ENCODE measurements at regions not wholly inside any gene's neighbourhood (a gene's known extent, or its start where the extent isn't known, plus 50 kb on each side); places are given as distances from the start of the nearest gene placed in this dataset.

DNA sequence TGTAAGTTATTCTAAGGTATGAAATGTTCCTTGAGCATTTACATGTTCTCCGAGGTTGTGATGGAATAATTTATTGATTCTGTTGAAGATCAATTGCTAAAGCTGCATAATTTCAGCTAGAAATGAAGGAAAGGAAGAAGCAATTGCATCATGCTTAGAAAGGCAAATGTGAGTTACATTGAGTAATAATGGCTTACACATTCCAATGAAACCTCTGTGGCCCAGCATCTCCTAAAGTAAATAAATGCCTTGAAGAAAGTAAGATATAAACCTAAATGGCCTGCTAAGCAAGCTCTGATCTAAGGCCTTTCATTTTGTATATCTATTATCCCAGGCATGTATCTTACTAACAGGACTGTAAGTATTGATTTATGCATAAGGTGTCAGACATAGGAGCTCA, 677.3 kb upstream of the RGMB start:
- no peak overlapping the region for H3K4me3 ChIP-seq (replicated peaks; ENCODE audit: insufficient read depth, low read length)
- DNase-seq (ENCODE audit: low read depth in 1 of 2, low spot score in 1 of 2), result no peak
- no peak overlapping the region for H3K27ac ChIP-seq (replicated peaks)
- no peaks in the 10 kb centered on the region for H3K27me3 ChIP-seq (ENCODE audit: insufficient read depth, poor library complexity, severe bottlenecking)
- TF ChIP-seq SPI1 (IDR thresholded peaks at IDR 0.05; ENCODE audit: borderline replicate concordance, low read depth) (no peak), GABPA (IDR thresholded peaks at IDR 0.05; ENCODE audit: low read depth) (no peak), POLR2AphosphoS5 (IDR thresholded peaks at IDR 0.05; ENCODE audit: low read depth) (no peak), REST (IDR thresholded peaks at IDR 0.05; ENCODE audit: insufficient replicate concordance, low read depth) (no peak)

DNA sequence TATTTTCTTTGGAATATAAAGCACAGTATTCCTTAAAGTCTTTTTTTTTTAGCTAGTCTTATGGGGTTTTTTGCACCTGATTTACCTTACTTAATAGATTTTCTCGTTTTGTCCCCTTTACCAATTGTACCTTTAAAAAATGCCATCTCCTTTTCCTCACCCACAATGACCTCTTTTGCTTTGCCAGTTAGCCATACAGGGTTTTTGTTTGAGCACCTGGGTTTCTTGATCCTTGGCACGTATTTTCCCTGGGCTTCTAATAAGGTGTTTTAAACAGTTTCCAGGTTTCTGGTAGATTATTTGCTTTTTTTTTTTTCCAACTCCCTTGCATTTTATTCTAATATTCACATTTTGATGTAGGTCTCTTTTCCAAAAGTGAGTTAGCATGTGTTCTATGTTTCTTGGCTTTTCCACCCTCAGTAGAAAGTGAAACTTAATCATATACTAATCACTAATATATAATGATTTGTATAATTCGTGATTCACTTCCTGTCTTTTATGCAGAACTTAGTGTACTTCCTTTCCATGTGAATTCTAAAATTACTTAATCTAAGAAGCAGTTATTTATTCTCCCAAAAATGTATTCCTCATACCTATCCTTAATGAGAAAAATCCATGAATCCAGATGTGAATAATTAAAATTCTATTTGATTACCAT, 673.9 kb upstream of the RGMB start:
- Histone ChIP-seq H3K27me3 (ENCODE audit: insufficient read depth, poor library complexity, severe bottlenecking) (no peaks in the 10 kb centered on the region), H3K4me3 (replicated peaks; ENCODE audit: insufficient read depth, low read length) (no peak overlapping the region), H3K27ac (replicated peaks) (no peak overlapping the region)
- TF ChIP-seq REST (IDR thresholded peaks at IDR 0.05; ENCODE audit: insufficient replicate concordance, low read depth) (no peak), GABPA (IDR thresholded peaks at IDR 0.05; ENCODE audit: low read depth) (no peak)
- DNase-seq (ENCODE audit: low read depth in 1 of 2, low spot score in 1 of 2), result no peak

DNA sequence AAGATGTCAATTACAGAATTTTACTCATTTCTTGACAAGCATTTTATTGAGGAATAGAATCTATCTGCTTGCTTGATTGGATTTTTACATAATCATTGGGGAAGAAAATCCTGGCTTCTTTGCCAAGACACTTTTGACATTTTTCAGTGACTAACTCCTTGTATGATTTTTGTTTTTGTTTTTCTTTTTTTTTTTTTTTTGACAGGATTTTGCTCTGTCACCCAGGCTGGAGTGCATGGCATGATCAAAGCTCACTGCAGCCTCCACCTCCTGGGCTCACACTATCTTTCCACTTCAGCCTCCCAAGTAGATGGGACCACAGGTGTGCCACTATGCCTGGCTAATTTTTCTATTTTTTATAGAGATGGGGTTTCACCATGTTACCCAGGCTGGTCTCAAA, 672.3 kb upstream of the RGMB start:
- DNase-seq (ENCODE audit: low read depth in 1 of 2, low spot score in 1 of 2), result no peak
- Histone ChIP-seq H3K4me3 (replicated peaks; ENCODE audit: insufficient read depth, low read length) (no peak overlapping the region), H3K27me3 (ENCODE audit: insufficient read depth, poor library complexity, severe bottlenecking) (no peaks in the 10 kb centered on the region), H3K27ac (replicated peaks) (no peak overlapping the region)
- no peak for TF ChIP-seq SPI1 (IDR thresholded peaks at IDR 0.05; ENCODE audit: borderline replicate concordance, low read depth)
- no peak for TF ChIP-seq REST (IDR thresholded peaks at IDR 0.05; ENCODE audit: insufficient replicate concordance, low read depth)
- no peak for TF ChIP-seq GABPA (IDR thresholded peaks at IDR 0.05; ENCODE audit: low read depth)
- TF ChIP-seq CTCF (IDR thresholded peaks at IDR 0.05; ENCODE audit: insufficient read depth, low read length), result no peak
- no peak for TF ChIP-seq POLR2AphosphoS5 (IDR thresholded peaks at IDR 0.05; ENCODE audit: low read depth)

DNA sequence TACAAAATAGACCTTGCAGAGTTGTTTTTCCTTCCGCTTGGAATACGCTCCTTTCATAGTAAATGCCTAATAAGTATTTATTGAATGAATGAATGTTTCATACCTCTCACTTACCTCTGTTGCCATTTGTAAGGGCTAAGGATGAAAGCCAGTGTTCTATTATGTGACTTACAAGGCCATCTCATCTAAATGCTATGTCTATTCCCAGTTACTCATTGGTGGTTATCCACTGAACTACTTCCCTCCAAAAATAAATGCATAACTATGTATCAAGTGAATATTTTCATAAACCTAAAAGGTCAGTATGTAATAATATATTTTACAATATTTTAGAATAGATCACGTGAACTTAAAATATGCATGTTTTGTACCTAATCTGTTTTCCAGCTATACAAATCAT, 670.5 kb upstream of the RGMB start:
- H3K27ac ChIP-seq (replicated peaks), result no peak overlapping the region
- DNase-seq (ENCODE audit: low read depth in 1 of 2, low spot score in 1 of 2), result no peak
- TF ChIP-seq CTCF (IDR thresholded peaks at IDR 0.05; ENCODE audit: insufficient read depth, low read length), result no peak
- TF ChIP-seq POLR2AphosphoS5 (IDR thresholded peaks at IDR 0.05; ENCODE audit: low read depth), result no peak
- no peak for TF ChIP-seq SPI1 (IDR thresholded peaks at IDR 0.05; ENCODE audit: borderline replicate concordance, low read depth)
- no peak for TF ChIP-seq GABPA (IDR thresholded peaks at IDR 0.05; ENCODE audit: low read depth)
- no peak for TF ChIP-seq REST (IDR thresholded peaks at IDR 0.05; ENCODE audit: insufficient replicate concordance, low read depth)
- no peaks in the 10 kb centered on the region for H3K27me3 ChIP-seq (ENCODE audit: insufficient read depth, poor library complexity, severe bottlenecking)
- H3K4me3 ChIP-seq (replicated peaks; ENCODE audit: insufficient read depth, low read length), result no peak overlapping the region
